ENCODE measurements at regions not wholly inside any gene's neighbourhood (a gene's known extent, or its start where the extent isn't known, plus 50 kb on each side); places are given as distances from the start of the nearest gene placed in this dataset.

- no peak for TF ChIP-seq CTCF (IDR thresholded peaks at IDR 0.05; ENCODE audit: low read depth, low read length)
- Histone ChIP-seq H3K27me3 (no peaks in the 10 kb centered on the region), H3K4me3 (ENCODE audit: low read depth, low read length) (no peak overlapping the region), H3K36me3 (no peaks in the 10 kb centered on the region), H3K9me3 (no peaks in the 10 kb centered on the region), H3K4me1 (no peaks in the 10 kb centered on the region)
- DNase-seq = no peak
Observed at GRCh38 chr3:8254489-8254888, 247.1 kb upstream of the LMCD1 start.

GRCh38 chr3:8255725-8256124 lies 245.9 kb upstream of the LMCD1 start:
- DNase-seq = no peak
- Histone ChIP-seq H3K4me1 (no peaks in the 10 kb centered on the region), H3K4me3 (ENCODE audit: low read depth, low read length) (no peak overlapping the region), H3K9me3 (no peaks in the 10 kb centered on the region), H3K27me3 (no peaks in the 10 kb centered on the region), H3K36me3 (no peaks in the 10 kb centered on the region)
- TF ChIP-seq CTCF (IDR thresholded peaks at IDR 0.05; ENCODE audit: low read depth, low read length) = no peak

GRCh38 chr3:8256441-8257071 lies 245.1 kb upstream of the LMCD1 start:
- no peak for TF ChIP-seq CTCF (IDR thresholded peaks at IDR 0.05; ENCODE audit: low read depth, low read length)
- Histone ChIP-seq H3K4me3 (ENCODE audit: low read depth, low read length) (no peak overlapping the region), H3K27me3 (no peaks in the 10 kb centered on the region), H3K4me1 (no peaks in the 10 kb centered on the region), H3K9me3 (no peaks in the 10 kb centered on the region), H3K36me3 (no peaks in the 10 kb centered on the region)
- no peak for DNase-seq

- no peak for DNase-seq
- H3K9me3 ChIP-seq = no peaks in the 10 kb centered on the region
- no peaks in the 10 kb centered on the region for H3K27me3 ChIP-seq
- H3K4me3 ChIP-seq (ENCODE audit: low read depth, low read length) = no peak overlapping the region
- H3K36me3 ChIP-seq = no peaks in the 10 kb centered on the region
- no peak for TF ChIP-seq CTCF (IDR thresholded peaks at IDR 0.05; ENCODE audit: low read depth, low read length)
- H3K4me1 ChIP-seq = no peaks in the 10 kb centered on the region
Observed at GRCh38 chr3:8261018-8261417, 240.6 kb upstream of the LMCD1 start.

GRCh38 chr3:8266730-8267131 lies 234.9 kb upstream of the LMCD1 start:
- Histone ChIP-seq H3K4me1 (no peaks in the 10 kb centered on the region), H3K36me3 (no peaks in the 10 kb centered on the region), H3K27me3 (no peaks in the 10 kb centered on the region), H3K9me3 (no peaks in the 10 kb centered on the region), H3K4me3 (ENCODE audit: low read depth, low read length) (no peak overlapping the region)
- TF ChIP-seq CTCF (IDR thresholded peaks at IDR 0.05; ENCODE audit: low read depth, low read length) = no peak
- no peak for DNase-seq

- DNase-seq = no peak
- Histone ChIP-seq H3K36me3 (no peaks in the 10 kb centered on the region), H3K27me3 (no peaks in the 10 kb centered on the region), H3K9me3 (no peaks in the 10 kb centered on the region), H3K4me1 (no peaks in the 10 kb centered on the region), H3K4me3 (ENCODE audit: low read depth, low read length) (no peak overlapping the region)
- no peak for TF ChIP-seq CTCF (IDR thresholded peaks at IDR 0.05; ENCODE audit: low read depth, low read length)
Observed at GRCh38 chr3:8273479-8273878, 228.1 kb upstream of the LMCD1 start.
